ENCODE measurements at regions not wholly inside any gene's neighbourhood (a gene's known extent, or its start where the extent isn't known, plus 50 kb on each side); places are given as distances from the start of the nearest gene placed in this dataset.

DNA sequence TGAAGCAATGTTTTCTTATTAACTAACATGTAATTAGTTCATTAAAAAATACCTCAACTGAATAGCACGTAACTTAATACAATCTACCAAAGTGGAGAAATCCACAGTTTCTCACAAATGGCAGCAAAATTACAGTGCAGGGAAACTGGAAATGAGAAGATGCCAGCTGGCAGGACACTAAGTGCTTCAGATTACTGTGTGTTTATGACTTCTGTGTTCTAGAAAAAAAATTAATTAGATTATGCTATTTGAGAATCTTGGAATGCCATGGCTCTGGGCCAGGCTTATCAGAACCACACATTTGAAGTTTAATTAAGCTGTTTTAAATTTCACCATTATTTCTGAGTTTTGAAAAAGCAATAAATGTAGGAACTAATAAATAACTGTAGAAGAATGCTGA is 357.6 kb downstream of the TGFB2 start:
- CTCF ChIA-PET: no interaction called here
- POLR2A ChIA-PET: no interaction called here

- CTCF ChIA-PET: no interaction called here
Observed at GRCh38 chr1:218703836-218704235, 358.7 kb downstream of the TGFB2 start.

GRCh38 chr1:218705391-218705790 is 360.3 kb downstream of the TGFB2 start:
- CTCF ChIA-PET: no interaction called here

More at GRCh38 chr1:218703836-218704235, 358.7 kb downstream of the TGFB2 start:
- POLR2A ChIA-PET: no interaction called here

GRCh38 chr1:218705911-218706893 is 361.1 kb downstream of the TGFB2 start:
- ChIA-PET CTCF (no interaction called here), POLR2A (no interaction called here)

More at GRCh38 chr1:218705391-218705790, 360.3 kb downstream of the TGFB2 start:
- POLR2A ChIA-PET: no interaction called here

DNA sequence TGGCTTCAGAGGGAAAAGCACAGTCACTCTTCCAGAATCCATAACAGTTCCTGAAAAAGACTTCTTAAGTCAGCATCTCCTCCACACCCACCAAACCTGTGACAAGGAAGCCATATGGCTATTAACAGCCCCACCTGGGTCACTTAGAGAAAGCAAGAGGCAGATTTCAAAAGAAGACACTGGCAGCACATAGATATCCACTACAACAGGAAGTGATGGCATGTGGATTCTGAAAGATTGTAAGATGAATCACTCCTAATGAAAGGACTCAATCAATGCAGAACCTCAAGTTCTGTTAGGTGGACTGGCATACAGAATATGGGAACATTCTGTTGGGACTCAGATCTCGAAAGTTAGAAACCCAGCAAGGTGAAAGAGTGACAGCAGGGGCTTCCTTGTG is 365.9 kb downstream of the TGFB2 start:
- ChIA-PET CTCF (no interaction called here), POLR2A (no interaction called here)

GRCh38 chr1:218711884-218712674 is 366.9 kb downstream of the TGFB2 start:
- CTCF ChIA-PET: no interaction called here
- POLR2A ChIA-PET: no interaction called here

- CTCF ChIA-PET: no interaction called here
- POLR2A ChIA-PET: no interaction called here
Observed at GRCh38 chr1:218712677-218713076, 367.5 kb downstream of the TGFB2 start.

DNA sequence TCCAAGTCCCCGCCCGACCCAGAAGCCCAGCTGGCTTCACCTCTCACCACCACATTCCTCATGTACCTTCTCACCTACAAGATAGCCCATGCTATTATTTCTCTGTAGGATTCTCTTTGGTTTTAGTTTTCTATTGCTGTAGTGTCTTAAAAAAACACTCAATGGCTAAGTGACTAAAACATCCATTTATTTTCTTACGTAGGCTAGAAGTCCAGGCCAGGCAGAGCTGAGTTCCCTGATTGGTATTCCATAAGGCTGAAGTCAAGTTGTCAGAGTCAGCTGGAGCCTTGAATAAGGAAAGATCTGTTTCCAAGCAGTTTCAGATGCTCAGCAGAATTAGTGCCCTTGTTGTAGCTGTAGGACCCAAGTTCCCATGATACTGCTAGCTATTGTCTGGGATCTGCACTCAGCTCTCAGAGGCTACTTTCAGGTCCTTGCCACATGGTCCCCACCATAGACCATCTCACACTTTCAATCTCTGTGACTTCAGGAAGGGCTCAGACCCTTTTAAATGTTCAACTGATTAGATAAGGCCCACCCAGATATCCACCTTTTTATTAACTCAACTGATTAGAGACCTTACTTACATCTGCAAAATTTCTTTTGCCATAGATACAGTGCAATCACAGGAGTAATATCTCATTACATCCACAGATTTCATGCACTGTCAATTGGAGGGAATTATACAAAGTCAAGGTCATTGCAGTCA is 371.0 kb downstream of the TGFB2 start:
- ChIA-PET POLR2A (no interaction called here), CTCF (no interaction called here)

DNA sequence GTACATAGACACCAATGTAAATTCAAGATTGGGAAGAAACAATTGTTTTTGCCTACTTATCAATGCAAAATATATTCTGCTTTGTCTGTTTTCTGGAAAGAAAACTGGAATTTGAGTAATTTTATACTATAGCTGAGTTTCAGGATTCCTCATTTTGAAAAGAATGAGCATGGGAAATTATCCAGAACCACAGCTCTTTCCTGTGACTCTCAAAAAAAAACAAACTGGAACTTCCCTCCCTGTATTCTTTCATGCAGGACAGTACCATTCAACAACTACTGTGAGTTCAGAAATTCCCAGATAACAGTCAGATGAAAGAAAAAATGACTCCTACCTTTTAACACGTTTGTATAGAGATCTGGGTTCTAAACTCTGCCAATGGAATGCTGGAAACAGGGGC is 372.4 kb downstream of the TGFB2 start:
- POLR2A ChIA-PET: no interaction called here
- CTCF ChIA-PET: no interaction called here

DNA sequence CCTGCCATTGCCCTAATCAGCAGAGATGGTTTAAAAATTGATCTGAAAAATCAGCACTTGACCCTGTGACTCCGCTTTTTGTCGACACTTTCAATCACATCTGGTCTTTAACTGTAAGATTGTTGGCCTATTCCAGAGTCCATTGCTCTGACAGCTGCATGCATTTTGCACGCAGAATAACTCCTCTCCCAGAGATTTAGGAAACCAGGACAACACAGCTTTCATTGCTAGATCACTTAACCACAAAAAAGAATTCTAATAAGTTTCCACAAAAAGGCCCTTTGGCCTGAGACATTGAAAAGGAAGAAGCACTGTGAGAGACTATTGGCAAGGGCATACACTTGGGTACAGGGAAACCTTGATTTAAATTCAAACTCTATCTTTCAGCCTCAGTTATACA is 373.1 kb downstream of the TGFB2 start:
- ChIA-PET CTCF (no interaction called here), POLR2A (no interaction called here)

DNA sequence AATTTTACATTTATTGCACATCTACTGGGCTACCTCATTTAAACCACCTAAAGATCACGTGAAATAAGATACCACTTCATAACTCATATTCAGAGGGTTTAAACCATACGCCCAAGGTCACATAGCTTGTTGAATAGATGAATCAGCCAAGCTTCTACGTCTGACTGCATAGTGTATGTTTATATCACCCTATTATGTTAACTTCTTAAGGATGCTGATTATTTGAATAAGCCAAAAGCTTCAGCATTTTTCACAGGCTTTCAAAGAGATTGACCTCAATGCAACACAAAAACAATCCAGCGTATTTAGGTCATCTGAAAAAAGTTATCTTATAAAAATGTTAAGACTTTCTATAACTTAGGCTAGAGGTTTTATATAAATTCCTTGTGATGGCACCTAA is 373.8 kb downstream of the TGFB2 start:
- ChIA-PET CTCF (no interaction called here), POLR2A (no interaction called here)

- CTCF ChIA-PET: no interaction called here
Observed at GRCh38 chr1:218728898-218729565, 383.9 kb downstream of the TGFB2 start.

GRCh38 chr1:218735436-218736032 is 390.4 kb downstream of the TGFB2 start:
- ChIA-PET CTCF (no interaction called here), POLR2A (no interaction called here)

More at GRCh38 chr1:218728898-218729565, 383.9 kb downstream of the TGFB2 start:
- POLR2A ChIA-PET: no interaction called here

- ChIA-PET POLR2A (no interaction called here), CTCF (no interaction called here)
Observed at GRCh38 chr1:218739426-218739825, 394.3 kb downstream of the TGFB2 start.

GRCh38 chr1:218741852-218742251 is 396.7 kb downstream of the TGFB2 start:
- ChIA-PET CTCF (no interaction called here), POLR2A (no interaction called here)

GRCh38 chr1:218742467-218743262 is 397.5 kb downstream of the TGFB2 start:
- POLR2A ChIA-PET: no interaction called here

DNA sequence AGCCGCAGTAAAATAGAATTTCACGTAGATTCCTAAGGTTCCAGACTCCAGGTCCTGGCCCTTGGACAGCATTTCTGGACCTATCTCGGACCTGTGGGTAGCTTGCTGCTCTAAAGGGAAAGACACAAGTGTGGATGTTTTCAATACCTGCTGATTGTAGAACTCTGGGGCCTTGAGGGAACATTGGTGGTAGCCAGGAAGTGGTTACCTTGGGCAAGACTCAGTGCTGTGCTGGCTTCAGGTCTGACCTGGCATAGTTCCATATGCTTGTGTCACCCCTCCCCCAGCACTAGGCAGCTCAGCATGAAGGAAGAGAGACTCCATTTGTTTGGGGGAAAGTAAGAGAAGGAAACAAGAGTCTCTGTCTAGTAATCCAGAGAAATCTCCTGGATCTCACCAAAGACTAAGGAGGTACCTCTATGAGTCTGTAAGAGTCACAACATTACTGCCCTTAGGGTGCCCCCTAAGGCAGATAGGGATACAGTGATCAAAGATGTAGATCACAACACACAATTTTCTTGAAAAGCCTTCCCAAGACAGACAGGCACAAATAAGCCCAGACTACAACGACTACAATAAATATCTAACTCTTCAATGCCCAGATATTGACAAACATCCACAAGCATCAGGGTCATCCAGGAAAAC is 398.8 kb downstream of the TGFB2 start:
- CTCF ChIA-PET: no interaction called here
- POLR2A ChIA-PET: interaction anchor here (0.8 kb wide), 1 partner anchor 73 kb away, joined by 3 read pairs; no protein-coding TSS in a partner anchor

More at GRCh38 chr1:218742467-218743262, 397.5 kb downstream of the TGFB2 start:
- CTCF ChIA-PET: no interaction called here

- POLR2A ChIA-PET: no interaction called here
- CTCF ChIA-PET: no interaction called here
Observed at GRCh38 chr1:218748071-218748470, 402.9 kb downstream of the TGFB2 start.

Data from activated CD8-positive, alpha-beta memory T cell treated with anti-CD3 and anti-CD28 coated beads for 36 hours (primary cell).